Panc1 (cell line): ENCODE measurements at regions not wholly inside any gene's neighbourhood (a gene's known extent, or its start where the extent isn't known, plus 50 kb on each side); places are given as distances from the start of the nearest gene placed in this dataset.

Source experiments
- ATAC-seq: fragments of 200-7000 bp; cut with Tn5 transposase; 2 replicates; pipeline ENCODE4 v1.9.1; 2020; ENCODE audit warnings: mild to moderate bottlenecking, moderate library complexity
- BruUV-seq: library from RNA; stranded (reverse); fragments of 400-500 nt; replicated peaks from 2 replicates; lab custom pipeline; 2021; lab: Mats Ljungman, UMichigan
- CTCF ChIA-PET: fragments of 300-600 bp; sonication (Branson Sonifier 250); formaldehyde crosslinking; loops from one replicate; lab custom pipeline; 2022; ENCODE audit warnings: antibody characterized with exemption; lab: Charles Lee
- POLR2A ChIA-PET: fragments of 300-600 bp; sonication (Branson Sonifier 250); formaldehyde crosslinking; loops from one replicate; lab custom pipeline; 2022; ENCODE audit warnings: antibody characterized with exemption; lab: Charles Lee
- DNase-seq: peaks from one replicate; pipeline ENCODE4 v3.0.0-alpha.2; 2010; ENCODE audit warnings: low read depth, low spot score
- H3K27ac ChIP-seq: 2 replicates; pipeline ENCODE4 v1.5.1; 2011; ENCODE audit warnings: mild to moderate bottlenecking, low read length, inconsistent platforms
- H3K27me3 ChIP-seq: fragments of 200-500 bp; sonication (Bioruptor generic); 2 replicates; pipeline ENCODE4 v1.6.0; 2014; ENCODE audit warnings: low read length, inconsistent platforms; ENCODE audit not compliant: control insufficient read depth, insufficient read depth
- H3K36me3 ChIP-seq: fragments of 200-500 bp; sonication (Bioruptor generic); 2 replicates; pipeline ENCODE4 v1.5.1; 2014; ENCODE audit warnings: inconsistent platforms, mild to moderate bottlenecking, low read length, moderate library complexity; ENCODE audit not compliant: control insufficient read depth, insufficient read depth
- H3K4me1 ChIP-seq: 2 replicates; pipeline ENCODE4 v1.5.1; 2011; ENCODE audit warnings: inconsistent platforms, mild to moderate bottlenecking, low read length, moderate library complexity; ENCODE audit not compliant: control insufficient read depth, insufficient read depth
- H3K4me3 ChIP-seq, 2 experiments: 2 replicates each; pipeline ENCODE4 v1.5.1; 2011 to 2012; ENCODE audit warnings: low read depth in 2 of 2, low read length in 2 of 2, mild to moderate bottlenecking in 2 of 2, inconsistent platforms in 1 of 2, moderate library complexity in 1 of 2
- H3K9me3 ChIP-seq: fragments of 200-500 bp; sonication (Bioruptor generic); 2 replicates; pipeline ENCODE4 v1.5.1; 2014; ENCODE audit warnings: low read depth, mild to moderate bottlenecking, inconsistent platforms, low read length, moderate library complexity; ENCODE audit not compliant: control insufficient read depth, insufficient read depth
- CTCF ChIP-seq: fragments of 450-650 bp; IDR thresholded peaks from 2 replicates; pipeline ENCODE4 v1.5.1; 2017; ENCODE audit warnings: mild to moderate bottlenecking
- POLR2AphosphoS5 ChIP-seq: IDR thresholded peaks from 2 replicates; pipeline ENCODE4 v1.6.1; 2012; ENCODE audit warnings: mild to moderate bottlenecking, low read depth, low read length, moderate library complexity
- REST ChIP-seq, 2 experiments: IDR thresholded peaks; 2 replicates each; pipeline ENCODE4 v1.6.1; 2011 to 2012; ENCODE audit warnings: low read depth in 2 of 2, control low read depth in 1 of 2, low read length in 1 of 2, mild to moderate bottlenecking in 1 of 2, moderate library complexity in 1 of 2; ENCODE audit not compliant: insufficient read depth in 1 of 2
- SIN3A ChIP-seq: IDR thresholded peaks from 2 replicates; pipeline ENCODE4 v1.6.1; 2012; ENCODE audit warnings: low read depth, mild to moderate bottlenecking, low read length, moderate library complexity, borderline replicate concordance; ENCODE audit not compliant: insufficient read depth
- TCF7L2 ChIP-seq: IDR thresholded peaks from 2 replicates; pipeline ENCODE4 v1.6.1; 2011; ENCODE audit warnings: mild to moderate bottlenecking, low read depth, low read length, inconsistent platforms
- in situ Hi-C: cut with HindIII; loops from 2 replicates; pipeline ENCODE4 v1.10.0; 2016; ENCODE audit warnings: low sequenced_read_pairs, low pct_unique_long_range_greater_than_20kb
- intact Hi-C: fragments of 100-400 bp; cut with micrococcal nuclease; formaldehyde crosslinking; loops from one replicate; pipeline ENCODE4 v1.10.0; 2022; ENCODE audit not compliant: unreplicated experiment

GRCh38 chr15:26355472-26356074 lies 417.3 kb downstream of the GABRB3 start:
- H3K36me3 ChIP-seq: no peaks in the 10 kb centered on the region
- no peaks in the 10 kb centered on the region for H3K4me1 ChIP-seq
- H3K4me3 ChIP-seq: no peak overlapping the region
- no peak overlapping the region for H3K27ac ChIP-seq
- ATAC-seq (no peak), DNase-seq (no peak)
- in situ Hi-C loops: no loop called here
- CTCF ChIA-PET: no interaction called here
- H3K27me3 ChIP-seq: no peaks in the 10 kb centered on the region
- BruUV-seq: no TSS peak
- no peak for TF ChIP-seq TCF7L2
- TF ChIP-seq POLR2AphosphoS5: no peak
- intact Hi-C loops: no loop called here
- no peaks in the 10 kb centered on the region for H3K9me3 ChIP-seq
- POLR2A ChIA-PET: no interaction called here

- ChIA-PET CTCF (no interaction called here), POLR2A (no interaction called here)
- TF ChIP-seq REST (IDR thresholded peaks at IDR 0.05; ENCODE audit: insufficient read depth in 1 of 2, low read depth in 2 of 2, low read length in 1 of 2) (no peak), CTCF (no peak), SIN3A (no peak), TCF7L2 (no peak), POLR2AphosphoS5 (no peak)
- ATAC-seq: no peak
- in situ Hi-C loops (no loop called here), intact Hi-C loops (no loop called here)
- H3K4me3 ChIP-seq: no peak overlapping the region
- H3K27ac ChIP-seq: no peak overlapping the region
- no peaks in the 10 kb centered on the region for H3K27me3 ChIP-seq
- DNase-seq: no peak
- no peaks in the 10 kb centered on the region for H3K9me3 ChIP-seq
- no peaks in the 10 kb centered on the region for H3K4me1 ChIP-seq
- H3K36me3 ChIP-seq: no peaks in the 10 kb centered on the region
- BruUV-seq: no TSS peak
Measured at GRCh38 chr15:26352909-26353308, 420.0 kb downstream of the GABRB3 start.

- ATAC-seq (no peak), DNase-seq (no peak)
- in situ Hi-C loops: no loop called here
- Histone ChIP-seq H3K4me3 (no peak overlapping the region), H3K9me3 (no peaks in the 10 kb centered on the region), H3K4me1 (no peaks in the 10 kb centered on the region), H3K27me3 (no peaks in the 10 kb centered on the region), H3K27ac (no peak overlapping the region), H3K36me3 (no peaks in the 10 kb centered on the region)
- ChIA-PET CTCF (no interaction called here), POLR2A (no interaction called here)
- BruUV-seq: no TSS peak
- TF ChIP-seq REST (IDR thresholded peaks at IDR 0.05; ENCODE audit: insufficient read depth in 1 of 2, low read depth in 2 of 2, low read length in 1 of 2): no peak
- no peak for TF ChIP-seq POLR2AphosphoS5
- intact Hi-C loops: no loop called here
Measured at GRCh38 chr15:26352406-26352805, 420.5 kb downstream of the GABRB3 start.
